GM23338 (cell line): ENCODE measurements at regions not wholly inside any gene's neighbourhood (a gene's known extent, or its start where the extent isn't known, plus 50 kb on each side); places are given as distances from the start of the nearest gene placed in this dataset.
"Not testable (repeated sequence)": the region's sequence is repeated elsewhere in the genome, so short reads cannot be mapped to it uniquely, and the experiment has no call there.

Source experiments
- ATAC-seq: fragments of 200-7000 bp; cut with Tn5 transposase; 3 replicates; pipeline ENCODE4 v1.9.1; 2020
- DNase-seq: peaks from one replicate; pipeline ENCODE4 v3.0.0-alpha.2; 2015; ENCODE audit warnings: low spot score
- H2AFZ ChIP-seq: fragments of 200-600 bp; sonication (generic); 2 replicates; pipeline ENCODE4 v1.8.0; 2016; ENCODE audit warnings: antibody characterized with exemption, mild to moderate bottlenecking, moderate library complexity
- H3F3A ChIP-seq: fragments of 200-600 bp; sonication (generic); replicated peaks from 2 replicates; pipeline ENCODE4 v1.8.0; 2017; ENCODE audit warnings: antibody characterized with exemption, mixed run types, low read depth
- H3K27ac ChIP-seq: fragments of 200-600 bp; sonication (generic); 2 replicates; pipeline ENCODE4 v1.6.1; 2016; ENCODE audit warnings: low read depth
- H3K27me3 ChIP-seq: fragments of 200-600 bp; sonication (generic); 2 replicates; pipeline ENCODE4 v1.8.0; 2016; ENCODE audit warnings: mild to moderate bottlenecking, mixed run types, moderate library complexity; ENCODE audit not compliant: insufficient read depth
- H3K36me3 ChIP-seq: fragments of 200-600 bp; sonication (generic); 2 replicates; pipeline ENCODE4 v1.8.0; 2016; ENCODE audit warnings: mild to moderate bottlenecking; ENCODE audit not compliant: insufficient read depth
- H3K4me1 ChIP-seq: fragments of 200-600 bp; sonication (generic); 2 replicates; pipeline ENCODE4 v1.8.0; 2016; ENCODE audit warnings: mild to moderate bottlenecking, moderate library complexity; ENCODE audit not compliant: insufficient read depth
- H3K4me2 ChIP-seq: fragments of 200-600 bp; sonication (generic); 2 replicates; pipeline ENCODE4 v1.7.1; 2017; ENCODE audit warnings: mixed run types
- H3K4me3 ChIP-seq: fragments of 200-600 bp; sonication (generic); 2 replicates; pipeline ENCODE4 v1.6.1; 2016; ENCODE audit warnings: mixed run types
- H3K79me2 ChIP-seq: fragments of 200-600 bp; sonication (generic); replicated peaks from 2 replicates; pipeline ENCODE4 v1.8.0; 2017; ENCODE audit warnings: mild to moderate bottlenecking; ENCODE audit not compliant: insufficient read depth
- H3K9me2 ChIP-seq: fragments of 200-600 bp; sonication (generic); 2 replicates; pipeline ENCODE4 v1.8.0; 2017; ENCODE audit not compliant: insufficient read depth
- H4K20me1 ChIP-seq: fragments of 200-600 bp; sonication (generic); replicated peaks from 2 replicates; pipeline ENCODE4 v1.8.0; 2017; ENCODE audit warnings: mild to moderate bottlenecking; ENCODE audit not compliant: insufficient read depth
- H3K27ac Mint-ChIP-seq: 2 replicates; pipeline ENCODE4 v1.8.0; 2020; ENCODE audit warnings: inconsistent platforms, mild to moderate bottlenecking, moderate library complexity, mixed read lengths
- H3K27me3 Mint-ChIP-seq: 3 replicates; pipeline ENCODE4 v1.8.0; 2022; ENCODE audit warnings: low read depth, mild to moderate bottlenecking, moderate library complexity, mixed read lengths, inconsistent platforms; ENCODE audit not compliant: insufficient read depth, poor library complexity
- H3K36me3 Mint-ChIP-seq: 3 replicates; pipeline ENCODE4 v1.8.0; 2021; ENCODE audit warnings: low read depth, mild to moderate bottlenecking, inconsistent platforms, moderate library complexity, mixed read lengths
- H3K4me1 Mint-ChIP-seq: 3 replicates; pipeline ENCODE4 v1.8.0; 2020; ENCODE audit warnings: mild to moderate bottlenecking, inconsistent platforms, mixed read lengths
- H3K4me3 Mint-ChIP-seq: 3 replicates; pipeline ENCODE4 v1.8.0; 2021; ENCODE audit warnings: moderate library complexity, mild to moderate bottlenecking, inconsistent platforms, mixed read lengths
- H3K9me3 Mint-ChIP-seq: 3 replicates; pipeline ENCODE4 v1.8.0; 2020; ENCODE audit warnings: moderate library complexity, mild to moderate bottlenecking, inconsistent platforms, mixed read lengths
- CREB1 ChIP-seq: fragments of 250-450 bp; sonication (Bioruptor Pico); IDR thresholded peaks from 2 replicates; pipeline ENCODE4 v1.5.0; 2020; ENCODE audit warnings: low read depth, mild to moderate bottlenecking, moderate library complexity
- ETS1 ChIP-seq: IDR thresholded peaks from 2 replicates; pipeline ENCODE4 v1.6.1; 2016; ENCODE audit warnings: antibody characterized with exemption
- EZH2 ChIP-seq: fragments of 200-600 bp; sonication (generic); IDR thresholded peaks from one replicate; pipeline ENCODE4 v1.8.0; 2017; ENCODE audit warnings: antibody characterized with exemption, mild to moderate bottlenecking, low read depth; ENCODE audit not compliant: unreplicated experiment
- EZH2phosphoT487 ChIP-seq: fragments of 200-600 bp; sonication (generic); IDR thresholded peaks from one replicate; pipeline ENCODE4 v1.8.1; 2018; ENCODE audit warnings: antibody characterized with exemption; ENCODE audit not compliant: unreplicated experiment
- JUNB ChIP-seq: IDR thresholded peaks from one replicate; pipeline ENCODE4 v1.6.1; 2016; ENCODE audit warnings: antibody characterized with exemption; ENCODE audit not compliant: unreplicated experiment
- POLR2AphosphoS5 ChIP-seq: IDR thresholded peaks from 2 replicates; pipeline ENCODE4 v1.6.1; 2016; ENCODE audit warnings: antibody characterized with exemption, low read depth
- ZNF114 ChIP-seq: fragments of 250-450 bp; sonication (Bioruptor Pico); IDR thresholded peaks from 2 replicates; pipeline ENCODE4 v1.5.0; 2020; ENCODE audit warnings: mild to moderate bottlenecking, moderate library complexity
- ZNF331 ChIP-seq: fragments of 250-450 bp; sonication (Bioruptor Pico); IDR thresholded peaks from 2 replicates; pipeline ENCODE4 v1.5.0; 2020; ENCODE audit warnings: low read depth, mild to moderate bottlenecking, moderate library complexity
- TF ChIP-seq, protein P1 (sequence below): fragments of 250-450 bp; sonication (Bioruptor Pico); IDR thresholded peaks from 2 replicates; pipeline ENCODE4 v1.5.0; 2020; ENCODE audit warnings: mild to moderate bottlenecking, moderate library complexity

DNA sequence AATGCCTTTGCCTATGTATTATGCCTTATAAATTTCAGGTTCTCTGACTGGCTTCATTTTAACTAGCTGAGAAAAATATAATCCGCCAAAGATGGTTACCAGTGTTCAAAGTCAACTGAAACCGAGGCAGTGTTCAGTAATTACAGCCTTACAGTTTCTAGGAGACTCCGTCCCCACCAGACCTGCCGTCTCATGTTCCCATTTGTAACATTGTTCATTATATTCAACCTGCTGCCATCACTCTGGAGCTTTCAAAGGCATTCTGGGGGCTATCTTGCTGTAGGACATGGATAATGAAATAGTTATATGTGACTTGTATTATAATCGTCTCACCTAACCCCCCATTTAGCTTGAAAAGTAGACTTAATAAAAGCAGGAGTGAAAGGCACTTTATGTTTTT lies 302.5 kb downstream of the RWDD3 start (continued):
- TF ChIP-seq EZH2 (no peak), ZNF114 (CRISPR knock-in tag) (no peak), EZH2phosphoT487 (no peak)

- H3K79me2 ChIP-seq = no peaks in the 10 kb centered on the region
- ATAC-seq (no peak), DNase-seq (no peak)
- no peaks in the 10 kb centered on the region for H3K27me3 ChIP-seq
- no peak overlapping the region for H2AFZ ChIP-seq
- no peaks in the 10 kb centered on the region for H3K4me1 ChIP-seq
- no peaks in the 10 kb centered on the region for H3K36me3 ChIP-seq
- H3F3A ChIP-seq = no peaks in the 10 kb centered on the region
- Mint-ChIP-seq H3K4me1 (no peaks in the 10 kb centered on the region), H3K9me3 (no peaks in the 10 kb centered on the region), H3K4me3 (no peak overlapping the region), H3K27ac (no peak overlapping the region), H3K27me3 (no peaks in the 10 kb centered on the region), H3K36me3 (no peaks in the 10 kb centered on the region; the same call in 2 of the 3 replicates)
- no peaks in the 10 kb centered on the region for H4K20me1 ChIP-seq
- TF ChIP-seq ETS1 (no peak), EZH2 (no peak)
- H3K27ac ChIP-seq = no peak overlapping the region
- no peak overlapping the region for H3K4me3 ChIP-seq
- no peak overlapping the region for H3K4me2 ChIP-seq
- no peaks in the 10 kb centered on the region; the same call in 1 of the 2 replicates for H3K9me2 ChIP-seq
Measured at GRCh38 chr1:95537176-95537575, 303.2 kb downstream of the RWDD3 start.

- not testable (repeated sequence) for H3K9me2 ChIP-seq, H3K79me2 ChIP-seq, H3K27me3 ChIP-seq, H4K20me1 ChIP-seq, H3K27me3 Mint-ChIP-seq, H3K36me3 ChIP-seq, H3F3A ChIP-seq, H3K27ac ChIP-seq, H3K4me3 ChIP-seq, H3K36me3 Mint-ChIP-seq, H2AFZ ChIP-seq, H3K27ac Mint-ChIP-seq, ATAC-seq, H3K4me1 Mint-ChIP-seq, H3K4me2 ChIP-seq, DNase-seq, H3K4me3 Mint-ChIP-seq, H3K4me1 ChIP-seq, H3K9me3 Mint-ChIP-seq
Measured at GRCh38 chr1:95538242-95538641, 304.2 kb downstream of the RWDD3 start.

- Histone ChIP-seq H2AFZ (peak overlapping the region; percentile 52; the same call in 1 of the 2 replicates), H3K36me3 (no peaks in the 10 kb centered on the region), H3K27me3 (no peaks in the 10 kb centered on the region), H4K20me1 (no peaks in the 10 kb centered on the region), H3K4me1 (no peaks in the 10 kb centered on the region), H3K79me2 (no peaks in the 10 kb centered on the region), H3K4me2 (no peak overlapping the region), H3F3A (no peaks in the 10 kb centered on the region), H3K27ac (no peak overlapping the region), H3K4me3 (no peak overlapping the region), H3K9me2 (no peaks in the 10 kb centered on the region)
- DNase-seq = no peak
- TF ChIP-seq JUNB = no peak
- TF ChIP-seq, protein P1, sequence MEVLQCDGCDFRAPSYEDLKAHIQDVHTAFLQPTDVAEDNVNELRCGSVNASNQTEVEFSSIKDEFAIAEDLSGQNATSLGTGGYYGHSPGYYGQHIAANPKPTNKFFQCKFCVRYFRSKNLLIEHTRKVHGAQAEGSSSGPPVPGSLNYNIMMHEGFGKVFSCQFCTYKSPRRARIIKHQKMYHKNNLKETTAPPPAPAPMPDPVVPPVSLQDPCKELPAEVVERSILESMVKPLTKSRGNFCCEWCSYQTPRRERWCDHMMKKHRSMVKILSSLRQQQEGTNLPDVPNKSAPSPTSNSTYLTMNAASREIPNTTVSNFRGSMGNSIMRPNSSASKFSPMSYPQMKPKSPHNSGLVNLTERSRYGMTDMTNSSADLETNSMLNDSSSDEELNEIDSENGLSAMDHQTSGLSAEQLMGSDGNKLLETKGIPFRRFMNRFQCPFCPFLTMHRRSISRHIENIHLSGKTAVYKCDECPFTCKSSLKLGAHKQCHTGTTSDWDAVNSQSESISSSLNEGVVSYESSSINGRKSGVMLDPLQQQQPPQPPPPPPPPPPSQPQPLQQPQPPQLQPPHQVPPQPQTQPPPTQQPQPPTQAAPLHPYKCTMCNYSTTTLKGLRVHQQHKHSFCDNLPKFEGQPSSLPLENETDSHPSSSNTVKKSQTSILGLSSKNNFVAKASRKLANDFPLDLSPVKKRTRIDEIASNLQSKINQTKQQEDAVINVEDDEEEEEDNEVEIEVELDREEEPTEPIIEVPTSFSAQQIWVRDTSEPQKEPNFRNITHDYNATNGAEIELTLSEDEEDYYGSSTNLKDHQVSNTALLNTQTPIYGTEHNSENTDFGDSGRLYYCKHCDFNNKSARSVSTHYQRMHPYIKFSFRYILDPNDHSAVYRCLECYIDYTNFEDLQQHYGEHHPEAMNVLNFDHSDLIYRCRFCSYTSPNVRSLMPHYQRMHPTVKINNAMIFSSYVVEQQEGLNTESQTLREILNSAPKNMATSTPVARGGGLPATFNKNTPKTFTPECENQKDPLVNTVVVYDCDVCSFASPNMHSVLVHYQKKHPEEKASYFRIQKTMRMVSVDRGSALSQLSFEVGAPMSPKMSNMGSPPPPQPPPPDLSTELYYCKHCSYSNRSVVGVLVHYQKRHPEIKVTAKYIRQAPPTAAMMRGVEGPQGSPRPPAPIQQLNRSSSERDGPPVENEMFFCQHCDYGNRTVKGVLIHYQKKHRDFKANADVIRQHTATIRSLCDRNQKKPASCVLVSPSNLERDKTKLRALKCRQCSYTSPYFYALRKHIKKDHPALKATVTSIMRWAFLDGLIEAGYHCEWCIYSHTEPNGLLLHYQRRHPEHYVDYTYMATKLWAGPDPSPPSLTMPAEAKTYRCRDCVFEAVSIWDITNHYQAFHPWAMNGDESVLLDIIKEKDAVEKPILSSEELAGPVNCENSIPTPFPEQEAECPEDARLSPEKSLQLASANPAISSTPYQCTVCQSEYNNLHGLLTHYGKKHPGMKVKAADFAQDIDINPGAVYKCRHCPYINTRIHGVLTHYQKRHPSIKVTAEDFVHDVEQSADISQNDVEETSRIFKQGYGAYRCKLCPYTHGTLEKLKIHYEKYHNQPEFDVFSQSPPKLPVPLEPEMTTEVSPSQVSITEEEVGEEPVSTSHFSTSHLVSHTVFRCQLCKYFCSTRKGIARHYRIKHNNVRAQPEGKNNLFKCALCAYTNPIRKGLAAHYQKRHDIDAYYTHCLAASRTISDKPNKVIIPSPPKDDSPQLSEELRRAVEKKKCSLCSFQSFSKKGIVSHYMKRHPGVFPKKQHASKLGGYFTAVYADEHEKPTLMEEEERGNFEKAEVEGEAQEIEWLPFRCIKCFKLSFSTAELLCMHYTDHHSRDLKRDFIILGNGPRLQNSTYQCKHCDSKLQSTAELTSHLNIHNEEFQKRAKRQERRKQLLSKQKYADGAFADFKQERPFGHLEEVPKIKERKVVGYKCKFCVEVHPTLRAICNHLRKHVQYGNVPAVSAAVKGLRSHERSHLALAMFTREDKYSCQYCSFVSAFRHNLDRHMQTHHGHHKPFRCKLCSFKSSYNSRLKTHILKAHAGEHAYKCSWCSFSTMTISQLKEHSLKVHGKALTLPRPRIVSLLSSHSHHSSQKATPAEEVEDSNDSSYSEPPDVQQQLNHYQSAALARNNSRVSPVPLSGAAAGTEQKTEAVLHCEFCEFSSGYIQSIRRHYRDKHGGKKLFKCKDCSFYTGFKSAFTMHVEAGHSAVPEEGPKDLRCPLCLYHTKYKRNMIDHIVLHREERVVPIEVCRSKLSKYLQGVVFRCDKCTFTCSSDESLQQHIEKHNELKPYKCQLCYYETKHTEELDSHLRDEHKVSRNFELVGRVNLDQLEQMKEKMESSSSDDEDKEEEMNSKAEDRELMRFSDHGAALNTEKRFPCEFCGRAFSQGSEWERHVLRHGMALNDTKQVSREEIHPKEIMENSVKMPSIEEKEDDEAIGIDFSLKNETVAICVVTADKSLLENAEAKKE (CRISPR knock-in tag) = no peak
- TF ChIP-seq EZH2 = no peak
- no peak for TF ChIP-seq POLR2AphosphoS5
- TF ChIP-seq ZNF114 (CRISPR knock-in tag) = no peak
- TF ChIP-seq ZNF331 (CRISPR knock-in tag) = no peak
- TF ChIP-seq CREB1 (CRISPR knock-in tag) = no peak
- Mint-ChIP-seq H3K4me1 (no peaks in the 10 kb centered on the region), H3K9me3 (no peaks in the 10 kb centered on the region), H3K36me3 (no peaks in the 10 kb centered on the region), H3K27ac (no peak overlapping the region), H3K4me3 (no peak overlapping the region), H3K27me3 (no peaks in the 10 kb centered on the region)
- ATAC-seq = no peak
Measured at GRCh38 chr1:95542936-95543335, 308.9 kb downstream of the RWDD3 start.
